IMR-90 (cell line): ENCODE measurements at regions not wholly inside any gene's neighbourhood (a gene's known extent, or its start where the extent isn't known, plus 50 kb on each side); places are given as distances from the start of the nearest gene placed in this dataset.

Experiments
- ATAC-seq: fragments of 200-7000 bp; cut with Tn5 transposase; 2 replicates; pipeline ENCODE4 v1.9.1; 2020; ENCODE audit warnings: low read depth, mild to moderate bottlenecking, moderate library complexity
- BruUV-seq: library from RNA; stranded (reverse); fragments of 400-500 nt; replicated peaks from 2 replicates; lab custom pipeline; 2021; lab: Mats Ljungman, UMichigan
- CTCF ChIA-PET: fragments of 300-600 bp; formaldehyde crosslinking; extraction: SDS; loops from one replicate; lab custom pipeline; 2021; ENCODE audit warnings: antibody characterized with exemption; lab: Yijun Ruan, JAX
- POLR2A ChIA-PET: fragments of 300-600 bp; sonication (Branson Sonifier 250); formaldehyde crosslinking; loops from one replicate; lab custom pipeline; 2022; ENCODE audit warnings: antibody characterized with exemption; ENCODE audit not compliant: unreplicated experiment; lab: Charles Lee
- DNase-seq: peaks from one replicate; pipeline ENCODE4 v3.0.0; 2013
- H2AFZ ChIP-seq: replicated peaks from 2 replicates; pipeline ENCODE3; 2013; ENCODE audit warnings: low read length, mild to moderate bottlenecking; ENCODE audit not compliant: poor library complexity
- H2AK5ac ChIP-seq: 2 replicates; pipeline ENCODE4 v1.6.1; 2013; ENCODE audit warnings: low read depth, low read length, inconsistent platforms
- H2AK9ac ChIP-seq: replicated peaks from 2 replicates; pipeline ENCODE3; 2013; ENCODE audit warnings: mild to moderate bottlenecking, low read depth, low read length, moderate library complexity; ENCODE audit not compliant: poor library complexity
- H2BK120ac ChIP-seq: 2 replicates; pipeline ENCODE4 v1.6.1; 2013; ENCODE audit warnings: low read depth, low read length, inconsistent platforms
- H2BK15ac ChIP-seq: 3 replicates; pipeline ENCODE4 v1.6.1; 2013; ENCODE audit warnings: low read depth, low read length, inconsistent platforms
- H2BK20ac ChIP-seq: 2 replicates; pipeline ENCODE4 v1.6.1; 2013; ENCODE audit warnings: low read depth, mild to moderate bottlenecking, inconsistent platforms, low read length, moderate library complexity
- H2BK5ac ChIP-seq: 2 replicates; pipeline ENCODE4 v1.6.1; 2013; ENCODE audit warnings: mild to moderate bottlenecking, low read depth, low read length, inconsistent platforms; ENCODE audit not compliant: poor library complexity, severe bottlenecking
- H3K14ac ChIP-seq: replicated peaks from 2 replicates; pipeline ENCODE4 v1.6.1; 2013; ENCODE audit warnings: low read depth, low read length, inconsistent platforms
- H3K18ac ChIP-seq: 2 replicates; pipeline ENCODE4 v1.6.1; 2013; ENCODE audit warnings: low read depth, low read length, control low read depth
- H3K23ac ChIP-seq: 2 replicates; pipeline ENCODE4 v1.6.1; 2013; ENCODE audit warnings: low read depth, low read length, inconsistent platforms
- H3K27ac ChIP-seq: 2 replicates; pipeline ENCODE4 v1.5.1; 2013; ENCODE audit warnings: mild to moderate bottlenecking, control low read depth, low read length; ENCODE audit not compliant: insufficient read depth
- H3K27me3 ChIP-seq: 2 replicates; pipeline ENCODE4 v1.6.1; 2013; ENCODE audit warnings: low read length; ENCODE audit not compliant: control insufficient read depth, insufficient read depth
- H3K36me3 ChIP-seq: 2 replicates; pipeline ENCODE4 v1.6.1; 2013; ENCODE audit warnings: low read length, mixed read lengths; ENCODE audit not compliant: control insufficient read depth, insufficient read depth
- H3K4ac ChIP-seq: 2 replicates; pipeline ENCODE4 v1.6.1; 2013; ENCODE audit warnings: low read depth, low read length, inconsistent platforms
- H3K4me1 ChIP-seq: 2 replicates; pipeline ENCODE4 v1.6.1; 2013; ENCODE audit warnings: low read length, mixed read lengths; ENCODE audit not compliant: control insufficient read depth, insufficient read depth
- H3K4me2 ChIP-seq: 2 replicates; pipeline ENCODE4 v1.6.1; 2013; ENCODE audit warnings: low read depth, mild to moderate bottlenecking, control low read depth, low read length, moderate library complexity
- H3K4me3 ChIP-seq: 2 replicates; pipeline ENCODE4 v1.5.1; 2013; ENCODE audit warnings: low read depth, mild to moderate bottlenecking, control low read depth, low read length, moderate library complexity; ENCODE audit not compliant: insufficient read depth
- H3K56ac ChIP-seq: 2 replicates; pipeline ENCODE4 v1.6.1; 2013; ENCODE audit warnings: low read length, inconsistent platforms; ENCODE audit not compliant: insufficient read depth; ENCODE audit errors: extremely low read depth
- H3K79me1 ChIP-seq, 2 experiments: 2 replicates each; pipeline ENCODE4 v1.6.1; 2013; ENCODE audit warnings: low read length in 2 of 2, inconsistent platforms in 1 of 2, low read depth in 1 of 2
- H3K9ac ChIP-seq: 2 replicates; pipeline ENCODE4 v1.6.1; 2013; ENCODE audit warnings: low read depth, low read length, control low read depth
- H3K9me1 ChIP-seq: 2 replicates; pipeline ENCODE4 v1.6.1; 2013; ENCODE audit warnings: low read length, inconsistent platforms; ENCODE audit not compliant: insufficient read depth
- H3K9me3 ChIP-seq: 2 replicates; pipeline ENCODE4 v1.6.1; 2013; ENCODE audit warnings: low read length; ENCODE audit not compliant: control insufficient read depth, insufficient read depth
- H4K20me1 ChIP-seq: 2 replicates; pipeline ENCODE4 v1.6.1; 2013; ENCODE audit warnings: low read length, inconsistent platforms; ENCODE audit not compliant: insufficient read depth
- H4K5ac ChIP-seq: 2 replicates; pipeline ENCODE4 v1.6.1; 2013; ENCODE audit warnings: mild to moderate bottlenecking, low read depth, low read length, control low read depth
- H4K8ac ChIP-seq, 2 experiments: 2 replicates each; pipeline ENCODE4 v1.6.1; 2013; ENCODE audit warnings: low read depth in 2 of 2, low read length in 2 of 2, control low read depth in 1 of 2, inconsistent platforms in 1 of 2
- H4K91ac ChIP-seq: 2 replicates; pipeline ENCODE4 v1.6.1; 2013; ENCODE audit warnings: low read depth, low read length, inconsistent platforms; ENCODE audit not compliant: insufficient read depth
- FOS ChIP-seq: fragments of 150-350 bp; IDR thresholded peaks from 2 replicates; pipeline ENCODE4 v1.6.1; 2016; ENCODE audit warnings: low read depth, low read length
- MAZ ChIP-seq: IDR thresholded peaks from 2 replicates; pipeline ENCODE4 v1.6.1; 2012; ENCODE audit warnings: low read depth, mild to moderate bottlenecking, low read length, improper control_type of control experiment, moderate library complexity, borderline replicate concordance
- MXI1 ChIP-seq: IDR thresholded peaks from 2 replicates; pipeline ENCODE4 v1.6.1; 2012; ENCODE audit warnings: low read depth, mild to moderate bottlenecking, low read length, moderate library complexity, borderline replicate concordance
- RCOR1 ChIP-seq: IDR thresholded peaks from 2 replicates; pipeline ENCODE4 v1.6.1; 2012; ENCODE audit warnings: mild to moderate bottlenecking, low read length, improper control_type of control experiment; ENCODE audit not compliant: insufficient replicate concordance
- WGBS, 2 experiments: methylation state at CpG; one replicate each; pipeline versions ENCODE4 v1.1.5 to v1.1.7; 2013; ENCODE audit warnings: missing lambda C conversion rate in 2 of 2; ENCODE audit not compliant: insufficient read length in 1 of 2; ENCODE audit errors: extremely low coverage in 2 of 2; 5-methylcytosine and 5-hydroxymethylcytosine counted together
- dilution Hi-C: fragments of 300-500 bp; cut with HindIII; formaldehyde crosslinking; loops from one replicate; pipeline ENCODE4 v1.14.3; 2018; ENCODE audit warnings: low sequenced_read_pairs; ENCODE audit not compliant: unreplicated experiment
- in situ Hi-C: fragments of 300-500 bp; cut with MboI; formaldehyde crosslinking; loops from 3 replicates; pipeline ENCODE4 v1.14.3; 2019; ENCODE audit warnings: low sequenced_read_pairs, inconsistent platforms, mixed read lengths
- intact Hi-C: fragments of 100-400 bp; cut with micrococcal nuclease; formaldehyde crosslinking; loops from 2 replicates; pipeline ENCODE4 v1.10.0; 2022
- TF ChIP-seq, protein P1 (sequence below): conservative IDR thresholded peaks from 2 replicates; pipeline ENCODE4 v1.5.1; 2012; ENCODE audit warnings: mild to moderate bottlenecking, low read depth, low read length, improper control_type of control experiment
- TF ChIP-seq, protein P2 (sequence below): fragments of 150-350 bp; IDR thresholded peaks from 2 replicates; pipeline ENCODE4 v1.6.1; 2017; ENCODE audit warnings: mild to moderate bottlenecking, antibody characterized with exemption, low read length, low read depth
- TF ChIP-seq, protein P3 (sequence below): fragments of 150-350 bp; IDR thresholded peaks from 2 replicates; pipeline ENCODE4 v1.6.1; 2016; ENCODE audit warnings: low read depth, mild to moderate bottlenecking, low read length, moderate library complexity, borderline replicate concordance

DNA sequence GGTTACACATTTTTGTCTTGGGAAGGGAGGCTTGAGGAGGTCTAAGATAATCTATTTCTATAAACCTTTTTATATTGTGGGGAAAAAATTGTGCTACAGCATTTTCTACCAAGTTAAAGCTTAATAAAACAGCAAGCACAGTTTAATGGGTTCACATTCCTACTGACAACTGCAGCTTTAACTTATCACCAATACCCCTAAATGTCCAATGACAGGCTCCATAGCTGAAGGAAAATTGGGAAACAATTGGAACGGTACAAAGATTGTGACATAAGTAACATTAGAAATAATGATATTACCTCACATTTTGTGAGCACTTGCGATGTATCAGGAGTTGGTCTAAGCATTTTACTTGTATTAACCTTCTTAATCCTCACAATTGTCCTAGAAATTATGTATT lies 79.5 kb upstream of the HAPLN1 start:
- TF ChIP-seq, protein P1, sequence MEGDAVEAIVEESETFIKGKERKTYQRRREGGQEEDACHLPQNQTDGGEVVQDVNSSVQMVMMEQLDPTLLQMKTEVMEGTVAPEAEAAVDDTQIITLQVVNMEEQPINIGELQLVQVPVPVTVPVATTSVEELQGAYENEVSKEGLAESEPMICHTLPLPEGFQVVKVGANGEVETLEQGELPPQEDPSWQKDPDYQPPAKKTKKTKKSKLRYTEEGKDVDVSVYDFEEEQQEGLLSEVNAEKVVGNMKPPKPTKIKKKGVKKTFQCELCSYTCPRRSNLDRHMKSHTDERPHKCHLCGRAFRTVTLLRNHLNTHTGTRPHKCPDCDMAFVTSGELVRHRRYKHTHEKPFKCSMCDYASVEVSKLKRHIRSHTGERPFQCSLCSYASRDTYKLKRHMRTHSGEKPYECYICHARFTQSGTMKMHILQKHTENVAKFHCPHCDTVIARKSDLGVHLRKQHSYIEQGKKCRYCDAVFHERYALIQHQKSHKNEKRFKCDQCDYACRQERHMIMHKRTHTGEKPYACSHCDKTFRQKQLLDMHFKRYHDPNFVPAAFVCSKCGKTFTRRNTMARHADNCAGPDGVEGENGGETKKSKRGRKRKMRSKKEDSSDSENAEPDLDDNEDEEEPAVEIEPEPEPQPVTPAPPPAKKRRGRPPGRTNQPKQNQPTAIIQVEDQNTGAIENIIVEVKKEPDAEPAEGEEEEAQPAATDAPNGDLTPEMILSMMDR, result no peak
- TF ChIP-seq RCOR1 (no peak), FOS (no peak), MAZ (no peak), MXI1 (no peak)
- TF ChIP-seq, protein P2, sequence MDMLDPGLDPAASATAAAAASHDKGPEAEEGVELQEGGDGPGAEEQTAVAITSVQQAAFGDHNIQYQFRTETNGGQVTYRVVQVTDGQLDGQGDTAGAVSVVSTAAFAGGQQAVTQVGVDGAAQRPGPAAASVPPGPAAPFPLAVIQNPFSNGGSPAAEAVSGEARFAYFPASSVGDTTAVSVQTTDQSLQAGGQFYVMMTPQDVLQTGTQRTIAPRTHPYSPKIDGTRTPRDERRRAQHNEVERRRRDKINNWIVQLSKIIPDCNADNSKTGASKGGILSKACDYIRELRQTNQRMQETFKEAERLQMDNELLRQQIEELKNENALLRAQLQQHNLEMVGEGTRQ, result no peak
- TF ChIP-seq, protein P3, sequence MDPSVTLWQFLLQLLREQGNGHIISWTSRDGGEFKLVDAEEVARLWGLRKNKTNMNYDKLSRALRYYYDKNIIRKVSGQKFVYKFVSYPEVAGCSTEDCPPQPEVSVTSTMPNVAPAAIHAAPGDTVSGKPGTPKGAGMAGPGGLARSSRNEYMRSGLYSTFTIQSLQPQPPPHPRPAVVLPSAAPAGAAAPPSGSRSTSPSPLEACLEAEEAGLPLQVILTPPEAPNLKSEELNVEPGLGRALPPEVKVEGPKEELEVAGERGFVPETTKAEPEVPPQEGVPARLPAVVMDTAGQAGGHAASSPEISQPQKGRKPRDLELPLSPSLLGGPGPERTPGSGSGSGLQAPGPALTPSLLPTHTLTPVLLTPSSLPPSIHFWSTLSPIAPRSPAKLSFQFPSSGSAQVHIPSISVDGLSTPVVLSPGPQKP, result no peak
- no peaks in the 10 kb centered on the region for H3K36me3 ChIP-seq
- no TSS peak for BruUV-seq
- no peak overlapping the region for H2AFZ ChIP-seq
- H3K18ac ChIP-seq, result no peak overlapping the region
- H4K91ac ChIP-seq, result no peak overlapping the region
- no peak overlapping the region for H3K4ac ChIP-seq
- H2BK5ac ChIP-seq, result no peak overlapping the region
- H3K56ac ChIP-seq, result no peak overlapping the region
- H3K4me1 ChIP-seq, result no peaks in the 10 kb centered on the region
- no peak overlapping the region for H3K23ac ChIP-seq
- no peak overlapping the region for H3K4me3 ChIP-seq
- H2AK5ac ChIP-seq, result no peak overlapping the region
- H3K27ac ChIP-seq, result no peak overlapping the region
- H3K79me1 ChIP-seq, result no peaks in the 10 kb centered on the region
- H3K9me3 ChIP-seq, result no peaks in the 10 kb centered on the region
- DNase-seq, result no peak
- H3K9me1 ChIP-seq, result no peaks in the 10 kb centered on the region
- H4K5ac ChIP-seq, result no peak overlapping the region
- no CpG with 5 or more reads among the region's 2 CpGs for WGBS, 2 experiments
- no peaks in the 10 kb centered on the region for H3K27me3 ChIP-seq
- H2AK9ac ChIP-seq, result no peak overlapping the region
- no peak overlapping the region for H2BK120ac ChIP-seq
- no peak for ATAC-seq
- ChIA-PET POLR2A (no interaction called here), CTCF (no interaction called here)
- H4K8ac ChIP-seq, result no peak overlapping the region
- H4K20me1 ChIP-seq, result no peaks in the 10 kb centered on the region
- no peak overlapping the region for H3K9ac ChIP-seq
- H2BK20ac ChIP-seq, result no peak overlapping the region
- in situ Hi-C loops (no loop called here), intact Hi-C loops (no loop called here), dilution Hi-C loops (no loop called here)
- H2BK15ac ChIP-seq, result no peak overlapping the region
- H3K4me2 ChIP-seq, result no peak overlapping the region
- no peak overlapping the region for H3K14ac ChIP-seq
